Esophagus (tissue), 2 donors: ENCODE measurements at regions not wholly inside any gene's neighbourhood (a gene's known extent, or its start where the extent isn't known, plus 50 kb on each side); places are given as distances from the start of the nearest gene placed in this dataset.
"Not testable (repeated sequence)": the region's sequence is repeated elsewhere in the genome, so short reads cannot be mapped to it uniquely, and the experiment has no call there.

Source experiments
- H3K27ac ChIP-seq, 2 donors: one replicate each; pipeline ENCODE4 v1.5.1; 2013; ENCODE audit warnings: low read depth in 2 of 2, mild to moderate bottlenecking in 2 of 2, inconsistent platforms in 1 of 2, low read length in 1 of 2, moderate library complexity in 1 of 2
- H3K27me3 ChIP-seq, 2 donors: one replicate each; pipeline ENCODE4 v1.6.1; 2013; ENCODE audit warnings: low read length in 2 of 2, control low read depth in 1 of 2, mild to moderate bottlenecking in 1 of 2; ENCODE audit not compliant: insufficient read depth in 2 of 2, control insufficient read depth in 1 of 2
- H3K36me3 ChIP-seq, 2 donors: one replicate each; pipeline ENCODE4 v1.6.1; 2013; ENCODE audit warnings: low read length in 1 of 2; ENCODE audit not compliant: control insufficient read depth in 2 of 2, insufficient read depth in 2 of 2
- H3K4me1 ChIP-seq, 2 donors: one replicate each; pipeline ENCODE4 v1.6.1; 2013; ENCODE audit warnings: low read length in 1 of 2; ENCODE audit not compliant: control insufficient read depth in 2 of 2, insufficient read depth in 2 of 2
- H3K4me3 ChIP-seq, 2 donors: one replicate each; pipeline ENCODE4 v1.5.1; 2013; ENCODE audit warnings: low read length in 2 of 2, mild to moderate bottlenecking in 2 of 2, low read depth in 1 of 2, moderate library complexity in 1 of 2
- H3K9me3 ChIP-seq, 2 donors: one replicate each; pipeline ENCODE4 v1.6.1; 2013; ENCODE audit warnings: mild to moderate bottlenecking in 2 of 2, low read depth in 1 of 2, low read length in 1 of 2, moderate library complexity in 1 of 2; ENCODE audit not compliant: control insufficient read depth in 2 of 2, insufficient read depth in 1 of 2
- WGBS, 2 donors: extraction: QIAGEN DNeasy Blood & Tissue Kit; methylation state at CpG; one replicate each; pipeline ENCODE4 v1.1.7; 2013; 5-methylcytosine and 5-hydroxymethylcytosine counted together
- donor health status: healthy with polysubstance abuse.
- donor health status: Bipolar disorder and iron deficiency.

GRCh38 chr7:113370910-113371309, 252.6 kb upstream of the SMIM30 start:
- no peaks in the 10 kb centered on the region for H3K4me1 ChIP-seq
- H3K9me3 ChIP-seq, result no peaks in the 10 kb centered on the region
- H3K36me3 ChIP-seq, result no peaks in the 10 kb centered on the region
- H3K27me3 ChIP-seq, result no peaks in the 10 kb centered on the region
- no peak overlapping the region for H3K4me3 ChIP-seq
- WGBS, 2 donors, result 28 to 63% methylated on average over 2 of the region's 2 CpGs
- H3K27ac ChIP-seq, result no peak overlapping the region

GRCh38 chr7:113368256-113368655, 249.9 kb upstream of the SMIM30 start:
- 94 to 96% methylated on average over 1 of the region's 1 CpG for WGBS, 2 donors
- Histone ChIP-seq H3K4me1 (no peaks in the 10 kb centered on the region), H3K27me3 (no peaks in the 10 kb centered on the region), H3K4me3 (no peak overlapping the region), H3K27ac (no peak overlapping the region), H3K36me3 (no peaks in the 10 kb centered on the region), H3K9me3 (no peaks in the 10 kb centered on the region)

- Histone ChIP-seq H3K4me3 (no peak overlapping the region), H3K36me3 (no peaks in the 10 kb centered on the region), H3K27ac (no peak overlapping the region), H3K9me3 (no peaks in the 10 kb centered on the region), H3K27me3 (no peaks in the 10 kb centered on the region), H3K4me1 (no peaks in the 10 kb centered on the region)
- 41 to 49% methylated on average over 3 of the region's 3 CpGs for WGBS, 2 donors
Observed at GRCh38 chr7:113367041-113367586, 248.8 kb upstream of the SMIM30 start.

- no peak overlapping the region for H3K4me3 ChIP-seq
- H3K9me3 ChIP-seq, result no peaks in the 10 kb centered on the region
- no peak overlapping the region for H3K27ac ChIP-seq
- no peaks in the 10 kb centered on the region for H3K27me3 ChIP-seq
- H3K4me1 ChIP-seq, result no peaks in the 10 kb centered on the region
- H3K36me3 ChIP-seq, result no peaks in the 10 kb centered on the region
- 33 to 41% methylated on average over 1 of the region's 1 CpG for WGBS, 2 donors
Observed at GRCh38 chr7:113366122-113366521, 247.8 kb upstream of the SMIM30 start.

- no peaks in the 10 kb centered on the region for H3K9me3 ChIP-seq
- H3K36me3 ChIP-seq, result no peaks in the 10 kb centered on the region
- WGBS, 2 donors, result 85 to 87% methylated on average over 4 of the region's 4 CpGs
- H3K27ac ChIP-seq, result no peak overlapping the region
- no peaks in the 10 kb centered on the region for H3K27me3 ChIP-seq
- no peak overlapping the region for H3K4me3 ChIP-seq
- no peaks in the 10 kb centered on the region for H3K4me1 ChIP-seq
Observed at GRCh38 chr7:113349339-113349738, 231.0 kb upstream of the SMIM30 start.

GRCh38 chr7:113339661-113340060, 221.3 kb upstream of the SMIM30 start:
- H3K4me1 ChIP-seq, result no peaks in the 10 kb centered on the region
- no peaks in the 10 kb centered on the region for H3K36me3 ChIP-seq
- H3K27ac ChIP-seq, result no peak overlapping the region
- WGBS, 2 donors, result 44 to 61% methylated on average over 1 of the region's 1 CpG
- H3K27me3 ChIP-seq, result no peaks in the 10 kb centered on the region
- no peaks in the 10 kb centered on the region for H3K9me3 ChIP-seq
- H3K4me3 ChIP-seq, result no peak overlapping the region

GRCh38 chr7:113338071-113338696, 219.8 kb upstream of the SMIM30 start:
- no peak overlapping the region for H3K4me3 ChIP-seq
- H3K36me3 ChIP-seq, result no peaks in the 10 kb centered on the region
- no peaks in the 10 kb centered on the region for H3K27me3 ChIP-seq
- no peaks in the 10 kb centered on the region for H3K9me3 ChIP-seq
- no peak overlapping the region for H3K27ac ChIP-seq
- WGBS, 2 donors, result 77 to 79% methylated on average over 4 of the region's 4 CpGs
- H3K4me1 ChIP-seq, result no peaks in the 10 kb centered on the region

- not testable (repeated sequence) for H3K36me3 ChIP-seq, H3K4me3 ChIP-seq, H3K27me3 ChIP-seq, H3K4me1 ChIP-seq, H3K27ac ChIP-seq, H3K9me3 ChIP-seq
- 90 to 92% methylated on average over 1 of the region's 1 CpG for WGBS, 2 donors
Observed at GRCh38 chr7:113336838-113337237, 218.5 kb upstream of the SMIM30 start.

- H3K4me1 ChIP-seq, result no peaks in the 10 kb centered on the region
- no peaks in the 10 kb centered on the region for H3K27me3 ChIP-seq
- peaks cover 3 to 4% of the 10 kb centered on the region in 2 donors for H3K9me3 ChIP-seq
- 75 to 88% methylated on average over 14 to 15 of the region's 15 CpGs for WGBS, 2 donors
- no peaks in the 10 kb centered on the region for H3K36me3 ChIP-seq
- no peak overlapping the region for H3K4me3 ChIP-seq
- no peak overlapping the region for H3K27ac ChIP-seq
Observed at GRCh38 chr7:113331155-113331898, 213.0 kb upstream of the SMIM30 start.

GRCh38 chr7:113321201-113321600, 202.8 kb upstream of the SMIM30 start:
- WGBS, 2 donors, result 71% methylated on average over 2 of the region's 2 CpGs
- no peaks in the 10 kb centered on the region for H3K36me3 ChIP-seq
- no peak overlapping the region for H3K4me3 ChIP-seq
- no peaks in the 10 kb centered on the region for H3K9me3 ChIP-seq
- H3K27ac ChIP-seq, result no peak overlapping the region
- H3K4me1 ChIP-seq, result no peaks in the 10 kb centered on the region
- no peaks in the 10 kb centered on the region for H3K27me3 ChIP-seq
